OCI-LY1 (cell line): ENCODE measurements at regions not wholly inside any gene's neighbourhood (a gene's known extent, or its start where the extent isn't known, plus 50 kb on each side); places are given as distances from the start of the nearest gene placed in this dataset.

Experiments
- H2AFZ ChIP-seq: fragments of 200-600 bp; sonication (generic), shearing (Covaris generic); 2 replicates; pipeline ENCODE4 v1.6.0; 2014; ENCODE audit warnings: antibody characterized with exemption, mild to moderate bottlenecking, low read length
- H3F3A ChIP-seq: fragments of 200-600 bp; sonication (generic), shearing (Covaris generic); 2 replicates; pipeline ENCODE4 v1.6.0; 2014; ENCODE audit warnings: mild to moderate bottlenecking, antibody characterized with exemption, low read length, moderate library complexity; ENCODE audit not compliant: insufficient read depth
- H3K27ac ChIP-seq: fragments of 200-600 bp; sonication (generic); 2 replicates; pipeline ENCODE4 v1.5.1; 2014; ENCODE audit warnings: low read length, mixed run types, mild to moderate bottlenecking, low read depth; ENCODE audit not compliant: poor library complexity, severe bottlenecking
- H3K27me3 ChIP-seq: fragments of 200-600 bp; sonication (generic); 2 replicates; pipeline ENCODE4 v1.6.0; 2014; ENCODE audit warnings: antibody characterized with exemption, mild to moderate bottlenecking, low read length, moderate library complexity; ENCODE audit not compliant: insufficient read depth
- H3K36me3 ChIP-seq: fragments of 200-600 bp; sonication (generic); 2 replicates; pipeline ENCODE4 v1.6.1; 2014; ENCODE audit warnings: mild to moderate bottlenecking, antibody characterized with exemption, low read length, moderate library complexity, mixed read lengths; ENCODE audit not compliant: insufficient read depth
- H3K4me1 ChIP-seq: fragments of 200-600 bp; sonication (generic); 2 replicates; pipeline ENCODE4 v1.5.1; 2014; ENCODE audit warnings: mild to moderate bottlenecking, low read length, moderate library complexity; ENCODE audit not compliant: insufficient read depth, severe bottlenecking
- H3K4me2 ChIP-seq: fragments of 200-600 bp; sonication (generic), shearing (Covaris generic); 2 replicates; pipeline ENCODE4 v1.6.1; 2014; ENCODE audit warnings: low read length
- H3K4me3 ChIP-seq: fragments of 200-600 bp; sonication (generic); 2 replicates; pipeline ENCODE4 v1.5.1; 2014; ENCODE audit warnings: low read length, low read depth, mild to moderate bottlenecking, mixed read lengths; ENCODE audit not compliant: poor library complexity, severe bottlenecking
- H3K79me2 ChIP-seq: fragments of 200-600 bp; shearing (Covaris generic); 2 replicates; pipeline ENCODE4 v1.6.1; 2016; ENCODE audit warnings: mixed run types, low read length, mixed read lengths; ENCODE audit not compliant: insufficient read depth
- H3K9ac ChIP-seq: fragments of 200-600 bp; sonication (generic), shearing (Covaris generic); 2 replicates; pipeline ENCODE4 v1.6.1; 2014; ENCODE audit warnings: mild to moderate bottlenecking, low read length, mixed read lengths
- H3K9me2 ChIP-seq: fragments of 200-600 bp; sonication (generic), shearing (Covaris generic); 2 replicates; pipeline ENCODE4 v1.6.1; 2014; ENCODE audit warnings: low read depth, mild to moderate bottlenecking, low read length, mixed read lengths
- H3K9me3 ChIP-seq: fragments of 200-600 bp; shearing (Covaris generic); 2 replicates; pipeline ENCODE4 v1.6.1; 2014; ENCODE audit warnings: low read length, mixed read lengths
- H4K20me1 ChIP-seq: fragments of 200-600 bp; sonication (generic), shearing (Covaris generic); 2 replicates; pipeline ENCODE4 v1.6.0; 2016; ENCODE audit warnings: mild to moderate bottlenecking, low read length; ENCODE audit not compliant: insufficient read depth
- EZH2 ChIP-seq: fragments of 200-600 bp; sonication (generic), shearing (Covaris generic); IDR thresholded peaks from 2 replicates; pipeline ENCODE4 v1.8.0; 2017; ENCODE audit warnings: borderline replicate concordance, mixed run types, mild to moderate bottlenecking, antibody characterized with exemption, low read length, moderate library complexity, mixed read lengths
- TF ChIP-seq, protein P1 (sequence below): fragments of 200-600 bp; sonication (generic), shearing (Covaris generic); IDR thresholded peaks from 2 replicates; pipeline ENCODE4 v1.5.1; 2017; ENCODE audit warnings: mild to moderate bottlenecking, antibody characterized with exemption, low read length, moderate library complexity, mixed read lengths

DNA sequence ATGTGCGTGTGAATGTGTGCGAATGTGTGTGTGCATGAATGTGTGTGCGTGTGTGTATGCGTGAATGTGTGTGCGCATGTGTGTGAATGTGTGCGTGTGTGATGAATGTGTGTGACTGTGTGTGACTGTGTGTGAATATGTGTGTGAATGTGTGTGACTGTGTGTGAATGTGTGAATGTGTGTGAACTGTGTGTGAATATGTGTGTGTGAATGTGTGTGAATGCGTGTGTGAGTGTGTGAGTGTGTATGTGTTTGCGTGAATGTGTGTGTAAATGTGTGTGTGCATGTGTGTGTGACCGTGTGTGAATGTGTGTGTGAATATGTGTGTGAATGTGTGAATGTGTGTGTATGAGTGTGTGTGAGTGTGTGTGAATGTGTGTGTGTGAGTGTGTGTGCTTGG is 1103.8 kb downstream of the TSN start:
- Histone ChIP-seq H3K4me2 (no peak overlapping the region), H3F3A (no peaks in the 10 kb centered on the region), H3K9ac (no peak overlapping the region), H4K20me1 (no peaks in the 10 kb centered on the region), H3K79me2 (no peaks in the 10 kb centered on the region), H3K9me3 (no peaks in the 10 kb centered on the region), H2AFZ (no peak overlapping the region), H3K9me2 (no peaks in the 10 kb centered on the region), H3K27ac (no peak overlapping the region), H3K27me3 (no peaks in the 10 kb centered on the region), H3K36me3 (no peaks in the 10 kb centered on the region), H3K4me1 (no peaks in the 10 kb centered on the region), H3K4me3 (no peak overlapping the region)
- TF ChIP-seq EZH2: no peak
- TF ChIP-seq, protein P1, sequence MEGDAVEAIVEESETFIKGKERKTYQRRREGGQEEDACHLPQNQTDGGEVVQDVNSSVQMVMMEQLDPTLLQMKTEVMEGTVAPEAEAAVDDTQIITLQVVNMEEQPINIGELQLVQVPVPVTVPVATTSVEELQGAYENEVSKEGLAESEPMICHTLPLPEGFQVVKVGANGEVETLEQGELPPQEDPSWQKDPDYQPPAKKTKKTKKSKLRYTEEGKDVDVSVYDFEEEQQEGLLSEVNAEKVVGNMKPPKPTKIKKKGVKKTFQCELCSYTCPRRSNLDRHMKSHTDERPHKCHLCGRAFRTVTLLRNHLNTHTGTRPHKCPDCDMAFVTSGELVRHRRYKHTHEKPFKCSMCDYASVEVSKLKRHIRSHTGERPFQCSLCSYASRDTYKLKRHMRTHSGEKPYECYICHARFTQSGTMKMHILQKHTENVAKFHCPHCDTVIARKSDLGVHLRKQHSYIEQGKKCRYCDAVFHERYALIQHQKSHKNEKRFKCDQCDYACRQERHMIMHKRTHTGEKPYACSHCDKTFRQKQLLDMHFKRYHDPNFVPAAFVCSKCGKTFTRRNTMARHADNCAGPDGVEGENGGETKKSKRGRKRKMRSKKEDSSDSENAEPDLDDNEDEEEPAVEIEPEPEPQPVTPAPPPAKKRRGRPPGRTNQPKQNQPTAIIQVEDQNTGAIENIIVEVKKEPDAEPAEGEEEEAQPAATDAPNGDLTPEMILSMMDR: no peak

DNA sequence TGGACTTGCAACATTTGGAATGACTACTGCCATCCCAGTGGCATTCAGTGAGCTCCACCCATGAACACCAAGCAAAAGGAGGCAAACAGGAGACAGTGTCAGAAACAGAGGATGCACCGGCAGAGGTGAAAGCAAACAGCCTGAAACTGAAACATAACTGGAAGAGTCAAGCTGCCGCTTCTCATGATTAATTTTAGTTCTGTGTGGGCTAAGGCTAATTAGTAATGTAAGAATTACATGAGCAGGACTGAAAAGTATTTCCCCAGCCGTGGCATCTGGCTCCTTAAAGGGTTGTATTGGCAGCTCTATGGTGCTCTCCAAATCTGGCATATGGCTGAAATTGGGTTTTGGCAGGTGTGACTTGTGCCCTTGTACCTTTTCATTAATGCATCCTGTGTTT is 1108.1 kb downstream of the TSN start:
- Histone ChIP-seq H3K4me1 (no peaks in the 10 kb centered on the region), H3K9me2 (no peaks in the 10 kb centered on the region), H4K20me1 (no peaks in the 10 kb centered on the region), H3K27me3 (no peaks in the 10 kb centered on the region), H3K4me2 (no peak overlapping the region), H3K9ac (no peak overlapping the region), H3K36me3 (no peaks in the 10 kb centered on the region), H3K4me3 (no peak overlapping the region), H3K9me3 (no peaks in the 10 kb centered on the region), H3K27ac (no peak overlapping the region), H3K79me2 (no peaks in the 10 kb centered on the region), H2AFZ (no peak overlapping the region), H3F3A (no peaks in the 10 kb centered on the region)
- no peak for TF ChIP-seq EZH2
- TF ChIP-seq, protein P1: no peak

DNA sequence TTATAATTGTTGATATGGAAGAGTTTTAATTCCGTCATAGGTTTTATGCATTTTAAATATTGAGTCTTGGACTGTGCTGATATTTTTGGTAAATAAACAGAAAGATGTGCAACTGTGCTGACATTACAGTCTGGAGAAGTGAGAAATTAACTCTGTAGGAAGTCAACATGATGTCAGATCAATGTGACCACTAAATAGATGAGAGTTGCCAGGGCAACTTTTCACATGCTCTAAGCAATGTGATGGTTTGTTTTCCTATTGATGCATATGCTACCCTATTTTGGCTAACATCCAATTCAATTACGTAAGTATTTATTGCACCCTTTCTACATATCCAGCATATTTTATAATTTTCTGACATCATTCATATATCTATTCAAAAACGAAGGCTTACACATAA is 1109.3 kb downstream of the TSN start:
- Histone ChIP-seq H3K4me1 (no peaks in the 10 kb centered on the region), H3K27ac (no peak overlapping the region)
- TF ChIP-seq, protein P1: no peak
- TF ChIP-seq EZH2: no peak

More for the DNA sequence above, 1109.3 kb downstream of the TSN start:
- no peaks in the 10 kb centered on the region for H3K27me3 ChIP-seq
- H3K9me2 ChIP-seq: no peaks in the 10 kb centered on the region
- no peaks in the 10 kb centered on the region for H4K20me1 ChIP-seq
- H3K9ac ChIP-seq: no peak overlapping the region
- H2AFZ ChIP-seq: no peak overlapping the region
- no peaks in the 10 kb centered on the region for H3K9me3 ChIP-seq
- no peaks in the 10 kb centered on the region for H3K36me3 ChIP-seq
- H3K79me2 ChIP-seq: no peaks in the 10 kb centered on the region
- no peaks in the 10 kb centered on the region for H3F3A ChIP-seq
- no peak overlapping the region for H3K4me3 ChIP-seq
- no peak overlapping the region for H3K4me2 ChIP-seq
